ENCODE measurements at regions not wholly inside any gene's neighbourhood (a gene's known extent, or its start where the extent isn't known, plus 50 kb on each side); places are given as distances from the start of the nearest gene placed in this dataset.

DNA sequence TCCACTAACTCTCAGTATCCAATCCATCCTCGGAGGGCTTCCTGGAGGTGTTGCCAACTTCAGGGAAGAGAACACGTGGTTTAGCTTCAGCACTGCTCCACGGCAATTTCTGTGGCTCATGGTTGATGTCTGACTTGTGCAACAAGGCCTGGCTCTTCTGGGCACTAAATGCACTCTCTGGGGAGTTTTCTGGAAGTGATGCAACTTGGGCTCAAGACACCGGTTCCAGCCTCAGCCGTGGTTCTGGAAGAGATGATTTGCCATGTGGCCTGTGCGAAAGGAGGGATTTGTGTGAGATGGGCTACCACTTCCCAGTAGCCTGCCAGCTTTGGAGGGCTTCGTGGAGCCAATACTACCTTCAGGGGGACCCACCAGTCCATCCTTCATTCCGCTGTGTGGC, 118.6 kb upstream of the RTL1 start:
- Histone ChIP-seq H3K4me3 (no peak overlapping the region), H3K9me2 (ENCODE audit: insufficient read depth) (no peaks in the 10 kb centered on the region), H3K27ac (ENCODE audit: low read depth) (no peak overlapping the region), H3K36me3 (ENCODE audit: insufficient read depth) (no peaks in the 10 kb centered on the region), H3F3A (replicated peaks; ENCODE audit: low read depth) (no peaks in the 10 kb centered on the region), H3K79me2 (replicated peaks; ENCODE audit: insufficient read depth) (no peaks in the 10 kb centered on the region), H2AFZ (no peak overlapping the region), H4K20me1 (replicated peaks; ENCODE audit: insufficient read depth) (no peaks in the 10 kb centered on the region), H3K4me2 (no peak overlapping the region), H3K27me3 (ENCODE audit: insufficient read depth) (no peaks in the 10 kb centered on the region), H3K4me1 (ENCODE audit: insufficient read depth) (0 out of 2 replicates have a peak, but pooled peaks cover under 1% of the 10 kb centered on the region)
- ATAC-seq, result no peak
- Mint-ChIP-seq H3K27me3 (ENCODE audit: insufficient read depth, low read depth, poor library complexity) (peaks cover 7% of the 10 kb centered on the region), H3K4me1 (peaks cover 3% of the 10 kb centered on the region; the same call in 1 of the 3 replicates), H3K4me3 (no peak overlapping the region), H3K36me3 (ENCODE audit: low read depth) (peaks cover 4% of the 10 kb centered on the region; the same call in 2 of the 3 replicates), H3K27ac (no peak overlapping the region), H3K9me3 (peaks cover 52% of the 10 kb centered on the region)
- TF ChIP-seq CTCF (conservative IDR thresholded peaks at IDR 0.05; ENCODE audit: low read depth in 2 of 2) (no peak), JUNB (IDR thresholded peaks at IDR 0.05; ENCODE audit: unreplicated experiment) (no peak), STAT1 (IDR thresholded peaks at IDR 0.05; ENCODE audit: unreplicated experiment) (no peak), EZH2 (IDR thresholded peaks at IDR 0.05; ENCODE audit: low read depth, unreplicated experiment) (no peak), CREB1 (CRISPR knock-in tag; IDR thresholded peaks at IDR 0.05; ENCODE audit: low read depth) (no peak)
- TF ChIP-seq, protein P1, sequence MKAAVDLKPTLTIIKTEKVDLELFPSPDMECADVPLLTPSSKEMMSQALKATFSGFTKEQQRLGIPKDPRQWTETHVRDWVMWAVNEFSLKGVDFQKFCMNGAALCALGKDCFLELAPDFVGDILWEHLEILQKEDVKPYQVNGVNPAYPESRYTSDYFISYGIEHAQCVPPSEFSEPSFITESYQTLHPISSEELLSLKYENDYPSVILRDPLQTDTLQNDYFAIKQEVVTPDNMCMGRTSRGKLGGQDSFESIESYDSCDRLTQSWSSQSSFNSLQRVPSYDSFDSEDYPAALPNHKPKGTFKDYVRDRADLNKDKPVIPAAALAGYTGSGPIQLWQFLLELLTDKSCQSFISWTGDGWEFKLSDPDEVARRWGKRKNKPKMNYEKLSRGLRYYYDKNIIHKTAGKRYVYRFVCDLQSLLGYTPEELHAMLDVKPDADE (IDR thresholded peaks at IDR 0.05), result no peak
- no peak for DNase-seq (ENCODE audit: low spot score)

GRCh38 chr14:101022916-101023435, 119.5 kb upstream of the RTL1 start:
- peaks cover 52% of the 10 kb centered on the region for H3K9me3 Mint-ChIP-seq
- H3K27me3 Mint-ChIP-seq (ENCODE audit: insufficient read depth, low read depth, poor library complexity), result peaks cover 7% of the 10 kb centered on the region
- Histone ChIP-seq H3K4me3 (no peak overlapping the region), H3K36me3 (ENCODE audit: insufficient read depth) (no peaks in the 10 kb centered on the region), H2AFZ (no peak overlapping the region), H3K4me1 (ENCODE audit: insufficient read depth) (no peaks in the 10 kb centered on the region), H3K9me2 (ENCODE audit: insufficient read depth) (no peaks in the 10 kb centered on the region), H4K20me1 (replicated peaks; ENCODE audit: insufficient read depth) (no peaks in the 10 kb centered on the region), H3K27me3 (ENCODE audit: insufficient read depth) (no peaks in the 10 kb centered on the region), H3K4me2 (no peak overlapping the region), H3K27ac (ENCODE audit: low read depth) (no peak overlapping the region), H3K79me2 (replicated peaks; ENCODE audit: insufficient read depth) (no peaks in the 10 kb centered on the region), H3F3A (replicated peaks; ENCODE audit: low read depth) (no peaks in the 10 kb centered on the region)
- peaks cover 4% of the 10 kb centered on the region; the same call in 2 of the 3 replicates for H3K36me3 Mint-ChIP-seq (ENCODE audit: low read depth)
- DNase-seq (ENCODE audit: low spot score), result no peak
- no peak overlapping the region for H3K27ac Mint-ChIP-seq
- peaks cover under 1% of the 10 kb centered on the region; the same call in 1 of the 3 replicates for H3K4me1 Mint-ChIP-seq
- no peak for ATAC-seq
- no peak overlapping the region for H3K4me3 Mint-ChIP-seq
- TF ChIP-seq JUNB (IDR thresholded peaks at IDR 0.05; ENCODE audit: unreplicated experiment), result no peak
- TF ChIP-seq ZNF331 (CRISPR knock-in tag; IDR thresholded peaks at IDR 0.05; ENCODE audit: low read depth), result no peak
- TF ChIP-seq STAT1 (IDR thresholded peaks at IDR 0.05; ENCODE audit: unreplicated experiment), result no peak
- no peak for TF ChIP-seq CREB1 (CRISPR knock-in tag; IDR thresholded peaks at IDR 0.05; ENCODE audit: low read depth)
- no peak for TF ChIP-seq EZH2phosphoT487 (IDR thresholded peaks at IDR 0.05; ENCODE audit: unreplicated experiment)
- TF ChIP-seq, protein P2, sequence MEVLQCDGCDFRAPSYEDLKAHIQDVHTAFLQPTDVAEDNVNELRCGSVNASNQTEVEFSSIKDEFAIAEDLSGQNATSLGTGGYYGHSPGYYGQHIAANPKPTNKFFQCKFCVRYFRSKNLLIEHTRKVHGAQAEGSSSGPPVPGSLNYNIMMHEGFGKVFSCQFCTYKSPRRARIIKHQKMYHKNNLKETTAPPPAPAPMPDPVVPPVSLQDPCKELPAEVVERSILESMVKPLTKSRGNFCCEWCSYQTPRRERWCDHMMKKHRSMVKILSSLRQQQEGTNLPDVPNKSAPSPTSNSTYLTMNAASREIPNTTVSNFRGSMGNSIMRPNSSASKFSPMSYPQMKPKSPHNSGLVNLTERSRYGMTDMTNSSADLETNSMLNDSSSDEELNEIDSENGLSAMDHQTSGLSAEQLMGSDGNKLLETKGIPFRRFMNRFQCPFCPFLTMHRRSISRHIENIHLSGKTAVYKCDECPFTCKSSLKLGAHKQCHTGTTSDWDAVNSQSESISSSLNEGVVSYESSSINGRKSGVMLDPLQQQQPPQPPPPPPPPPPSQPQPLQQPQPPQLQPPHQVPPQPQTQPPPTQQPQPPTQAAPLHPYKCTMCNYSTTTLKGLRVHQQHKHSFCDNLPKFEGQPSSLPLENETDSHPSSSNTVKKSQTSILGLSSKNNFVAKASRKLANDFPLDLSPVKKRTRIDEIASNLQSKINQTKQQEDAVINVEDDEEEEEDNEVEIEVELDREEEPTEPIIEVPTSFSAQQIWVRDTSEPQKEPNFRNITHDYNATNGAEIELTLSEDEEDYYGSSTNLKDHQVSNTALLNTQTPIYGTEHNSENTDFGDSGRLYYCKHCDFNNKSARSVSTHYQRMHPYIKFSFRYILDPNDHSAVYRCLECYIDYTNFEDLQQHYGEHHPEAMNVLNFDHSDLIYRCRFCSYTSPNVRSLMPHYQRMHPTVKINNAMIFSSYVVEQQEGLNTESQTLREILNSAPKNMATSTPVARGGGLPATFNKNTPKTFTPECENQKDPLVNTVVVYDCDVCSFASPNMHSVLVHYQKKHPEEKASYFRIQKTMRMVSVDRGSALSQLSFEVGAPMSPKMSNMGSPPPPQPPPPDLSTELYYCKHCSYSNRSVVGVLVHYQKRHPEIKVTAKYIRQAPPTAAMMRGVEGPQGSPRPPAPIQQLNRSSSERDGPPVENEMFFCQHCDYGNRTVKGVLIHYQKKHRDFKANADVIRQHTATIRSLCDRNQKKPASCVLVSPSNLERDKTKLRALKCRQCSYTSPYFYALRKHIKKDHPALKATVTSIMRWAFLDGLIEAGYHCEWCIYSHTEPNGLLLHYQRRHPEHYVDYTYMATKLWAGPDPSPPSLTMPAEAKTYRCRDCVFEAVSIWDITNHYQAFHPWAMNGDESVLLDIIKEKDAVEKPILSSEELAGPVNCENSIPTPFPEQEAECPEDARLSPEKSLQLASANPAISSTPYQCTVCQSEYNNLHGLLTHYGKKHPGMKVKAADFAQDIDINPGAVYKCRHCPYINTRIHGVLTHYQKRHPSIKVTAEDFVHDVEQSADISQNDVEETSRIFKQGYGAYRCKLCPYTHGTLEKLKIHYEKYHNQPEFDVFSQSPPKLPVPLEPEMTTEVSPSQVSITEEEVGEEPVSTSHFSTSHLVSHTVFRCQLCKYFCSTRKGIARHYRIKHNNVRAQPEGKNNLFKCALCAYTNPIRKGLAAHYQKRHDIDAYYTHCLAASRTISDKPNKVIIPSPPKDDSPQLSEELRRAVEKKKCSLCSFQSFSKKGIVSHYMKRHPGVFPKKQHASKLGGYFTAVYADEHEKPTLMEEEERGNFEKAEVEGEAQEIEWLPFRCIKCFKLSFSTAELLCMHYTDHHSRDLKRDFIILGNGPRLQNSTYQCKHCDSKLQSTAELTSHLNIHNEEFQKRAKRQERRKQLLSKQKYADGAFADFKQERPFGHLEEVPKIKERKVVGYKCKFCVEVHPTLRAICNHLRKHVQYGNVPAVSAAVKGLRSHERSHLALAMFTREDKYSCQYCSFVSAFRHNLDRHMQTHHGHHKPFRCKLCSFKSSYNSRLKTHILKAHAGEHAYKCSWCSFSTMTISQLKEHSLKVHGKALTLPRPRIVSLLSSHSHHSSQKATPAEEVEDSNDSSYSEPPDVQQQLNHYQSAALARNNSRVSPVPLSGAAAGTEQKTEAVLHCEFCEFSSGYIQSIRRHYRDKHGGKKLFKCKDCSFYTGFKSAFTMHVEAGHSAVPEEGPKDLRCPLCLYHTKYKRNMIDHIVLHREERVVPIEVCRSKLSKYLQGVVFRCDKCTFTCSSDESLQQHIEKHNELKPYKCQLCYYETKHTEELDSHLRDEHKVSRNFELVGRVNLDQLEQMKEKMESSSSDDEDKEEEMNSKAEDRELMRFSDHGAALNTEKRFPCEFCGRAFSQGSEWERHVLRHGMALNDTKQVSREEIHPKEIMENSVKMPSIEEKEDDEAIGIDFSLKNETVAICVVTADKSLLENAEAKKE (CRISPR knock-in tag; IDR thresholded peaks at IDR 0.05), result no peak
- no peak for TF ChIP-seq ZNF114 (CRISPR knock-in tag; IDR thresholded peaks at IDR 0.05)
- TF ChIP-seq, protein P1 (IDR thresholded peaks at IDR 0.05), result no peak
